Uterus (tissue), 2 donors: ENCODE measurements at regions not wholly inside any gene's neighbourhood (a gene's known extent, or its start where the extent isn't known, plus 50 kb on each side); places are given as distances from the start of the nearest gene placed in this dataset.

Experiments used
- CTCF ChIP-seq, 4 experiments: fragments of 200-600 bp in 2 of 4; fragments of 450-650 bp in 2 of 4; sonication (generic) in 2 of 4; IDR thresholded peaks; one replicate each; pipeline ENCODE4 v1.5.1; 2016 to 2019; ENCODE audit warnings: antibody characterized with exemption in 4 of 4, mild to moderate bottlenecking in 2 of 4, moderate library complexity in 1 of 4
- POLR2A ChIP-seq, 2 donors: fragments of 450-650 bp; IDR thresholded peaks; one replicate each; pipeline ENCODE4 v1.6.1; 2016; ENCODE audit warnings: antibody characterized with exemption in 2 of 2, mild to moderate bottlenecking in 1 of 2, moderate library complexity in 1 of 2

GRCh38 chr7:35366167-35367155 lies 112.6 kb upstream of the TBX20 start:
- no peak for TF ChIP-seq CTCF (IDR thresholded peaks at IDR 0.05)
- no peak for TF ChIP-seq POLR2A (IDR thresholded peaks at IDR 0.05)
